ENCODE measurements at regions not wholly inside any gene's neighbourhood (a gene's known extent, or its start where the extent isn't known, plus 50 kb on each side); places are given as distances from the start of the nearest gene placed in this dataset.

DNA sequence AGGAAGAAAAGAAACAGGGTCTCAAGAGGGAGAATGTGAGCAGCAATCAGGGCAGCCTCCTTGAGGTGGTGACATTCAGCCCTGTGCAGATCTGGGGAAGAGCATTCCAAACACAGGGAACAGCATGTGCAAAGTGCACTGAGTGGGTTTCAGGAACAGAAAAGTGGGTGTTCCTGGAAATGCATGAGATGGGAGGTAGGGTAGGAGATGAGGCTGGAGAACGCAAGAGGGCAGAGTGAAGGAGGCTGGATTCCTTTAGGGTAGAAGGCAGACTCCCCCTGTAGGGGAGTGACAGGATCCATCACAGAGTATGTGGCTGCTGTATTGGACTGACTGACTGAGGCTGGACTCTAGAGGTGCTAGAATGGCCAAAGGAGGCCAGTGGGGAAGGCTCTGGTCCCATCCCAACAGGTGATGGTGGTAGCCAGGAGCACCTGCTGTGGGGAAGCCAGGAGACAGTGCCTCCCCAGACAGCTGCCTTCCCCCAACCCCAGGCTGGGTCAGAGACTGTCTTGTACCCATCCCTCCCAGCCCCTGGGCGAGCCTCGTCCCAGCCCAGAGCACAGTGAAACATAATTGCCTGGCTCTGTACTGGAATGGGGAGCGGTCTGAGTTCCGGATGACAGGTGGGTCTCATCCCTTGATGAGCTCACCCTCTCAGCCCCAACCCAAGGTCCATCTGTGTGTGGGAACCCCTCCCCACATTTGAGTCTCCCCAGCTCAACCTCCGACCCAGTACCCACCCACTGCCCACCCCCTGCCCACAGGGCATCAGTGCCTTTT is 419.4 kb downstream of the MN1 start:
- no peak overlapping the region for H3K27ac Mint-ChIP-seq (ENCODE audit: unreplicated experiment)
- peaks cover 20% of the 10 kb centered on the region for H3K4me1 Mint-ChIP-seq
- H3K27me3 Mint-ChIP-seq (ENCODE audit: low read depth) = peaks cover 2% of the 10 kb centered on the region
- H3K36me3 Mint-ChIP-seq (ENCODE audit: low read depth) = no peaks in the 10 kb centered on the region
- no peak overlapping the region for H3K4me3 Mint-ChIP-seq
- no peak for DNase-seq (ENCODE audit: low read depth, low spot score)
- TF ChIP-seq, protein P1, sequence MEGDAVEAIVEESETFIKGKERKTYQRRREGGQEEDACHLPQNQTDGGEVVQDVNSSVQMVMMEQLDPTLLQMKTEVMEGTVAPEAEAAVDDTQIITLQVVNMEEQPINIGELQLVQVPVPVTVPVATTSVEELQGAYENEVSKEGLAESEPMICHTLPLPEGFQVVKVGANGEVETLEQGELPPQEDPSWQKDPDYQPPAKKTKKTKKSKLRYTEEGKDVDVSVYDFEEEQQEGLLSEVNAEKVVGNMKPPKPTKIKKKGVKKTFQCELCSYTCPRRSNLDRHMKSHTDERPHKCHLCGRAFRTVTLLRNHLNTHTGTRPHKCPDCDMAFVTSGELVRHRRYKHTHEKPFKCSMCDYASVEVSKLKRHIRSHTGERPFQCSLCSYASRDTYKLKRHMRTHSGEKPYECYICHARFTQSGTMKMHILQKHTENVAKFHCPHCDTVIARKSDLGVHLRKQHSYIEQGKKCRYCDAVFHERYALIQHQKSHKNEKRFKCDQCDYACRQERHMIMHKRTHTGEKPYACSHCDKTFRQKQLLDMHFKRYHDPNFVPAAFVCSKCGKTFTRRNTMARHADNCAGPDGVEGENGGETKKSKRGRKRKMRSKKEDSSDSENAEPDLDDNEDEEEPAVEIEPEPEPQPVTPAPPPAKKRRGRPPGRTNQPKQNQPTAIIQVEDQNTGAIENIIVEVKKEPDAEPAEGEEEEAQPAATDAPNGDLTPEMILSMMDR (conservative IDR thresholded peaks at IDR 0.05) = no peak
- no peaks in the 10 kb centered on the region for H3K9me3 Mint-ChIP-seq

DNA sequence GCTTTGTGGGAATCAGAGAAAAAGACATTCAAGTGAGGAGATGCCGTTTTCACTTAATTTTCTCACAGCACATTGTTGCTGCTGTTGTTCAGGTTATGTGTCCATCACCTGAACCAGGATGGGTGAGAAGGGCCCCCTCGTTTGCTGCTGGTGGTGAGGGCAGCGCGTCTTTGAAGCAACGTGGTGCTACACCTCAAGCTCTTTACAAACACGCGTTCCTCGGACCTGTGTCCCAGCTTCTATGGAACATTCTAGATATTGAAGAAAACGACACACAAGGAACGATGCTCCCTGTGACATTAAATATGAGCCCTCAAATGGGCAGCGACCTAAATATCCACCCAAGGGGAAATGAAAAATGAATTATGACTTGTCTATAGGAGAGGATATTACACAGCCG is 418.6 kb downstream of the MN1 start:
- no peak for DNase-seq (ENCODE audit: low read depth, low spot score)
- Mint-ChIP-seq H3K27ac (ENCODE audit: unreplicated experiment) (no peak overlapping the region), H3K27me3 (ENCODE audit: low read depth) (peaks cover 2% of the 10 kb centered on the region), H3K9me3 (no peaks in the 10 kb centered on the region), H3K4me1 (peaks cover 18% of the 10 kb centered on the region), H3K4me3 (no peak overlapping the region), H3K36me3 (ENCODE audit: low read depth) (no peaks in the 10 kb centered on the region)
- TF ChIP-seq, protein P1 (conservative IDR thresholded peaks at IDR 0.05) = no peak

DNA sequence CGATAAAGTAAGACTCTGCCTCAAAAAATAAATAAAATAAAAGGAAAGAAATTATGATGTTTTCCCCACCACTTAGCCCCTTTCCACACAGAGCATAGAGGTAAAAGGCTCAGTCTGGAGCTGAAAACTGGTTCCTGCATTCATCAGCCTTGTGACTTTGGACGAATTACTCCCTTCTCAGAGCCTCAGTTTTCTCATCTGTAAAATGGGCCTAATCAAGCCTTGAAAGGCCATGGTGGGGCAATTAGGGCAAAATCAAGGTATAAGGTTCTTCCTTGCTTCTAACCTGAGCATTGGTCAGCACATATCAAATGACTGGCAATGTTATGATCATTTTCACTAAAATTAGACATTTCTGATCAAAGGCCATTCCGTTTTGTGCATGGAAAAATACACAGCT is 417.7 kb downstream of the MN1 start:
- H3K9me3 Mint-ChIP-seq = no peaks in the 10 kb centered on the region
- H3K27ac Mint-ChIP-seq (ENCODE audit: unreplicated experiment) = no peak overlapping the region
- peaks cover 2% of the 10 kb centered on the region for H3K27me3 Mint-ChIP-seq (ENCODE audit: low read depth)
- no peak overlapping the region for H3K4me3 Mint-ChIP-seq
- TF ChIP-seq, protein P1 (conservative IDR thresholded peaks at IDR 0.05) = no peak
- no peak for DNase-seq (ENCODE audit: low read depth, low spot score)
- no peaks in the 10 kb centered on the region for H3K36me3 Mint-ChIP-seq (ENCODE audit: low read depth)
- peaks cover 15% of the 10 kb centered on the region for H3K4me1 Mint-ChIP-seq

DNA sequence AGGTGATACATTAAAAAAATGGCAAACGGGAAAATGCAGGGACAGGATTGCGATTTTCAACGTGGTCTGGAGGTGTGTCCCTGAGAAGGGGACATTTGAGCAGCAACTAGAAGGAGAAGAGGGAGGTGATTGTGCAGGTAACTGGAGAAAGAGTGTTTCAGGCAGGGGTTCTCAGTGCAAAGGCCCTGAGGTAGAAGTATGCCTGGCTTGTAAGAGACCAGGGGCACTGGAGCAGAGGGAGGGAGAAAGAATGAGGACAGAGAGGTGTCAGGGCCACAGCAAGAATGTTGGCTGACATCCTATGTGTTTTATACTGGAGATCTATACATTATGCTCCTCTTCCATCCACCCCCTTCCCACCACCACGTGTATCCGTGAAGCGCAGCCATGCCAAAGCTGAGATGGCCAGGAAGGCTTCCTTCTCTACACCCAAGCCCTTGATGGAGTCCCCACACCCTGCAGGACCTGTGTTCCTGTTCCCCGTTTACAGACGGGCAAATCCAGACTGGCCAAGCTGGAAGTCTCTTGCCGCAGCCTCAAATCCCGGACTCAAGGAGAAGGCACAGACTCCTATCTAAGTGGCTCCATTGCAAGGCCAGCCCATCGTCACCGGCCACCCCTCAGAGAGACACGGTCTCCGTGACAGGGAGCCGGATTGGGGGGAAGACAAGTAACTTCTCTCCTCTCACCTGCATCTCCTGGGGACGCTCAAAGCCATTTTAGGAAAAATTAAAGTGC is 416.1 kb downstream of the MN1 start:
- DNase-seq (ENCODE audit: low read depth, low spot score) = no peak
- TF ChIP-seq, protein P1 (conservative IDR thresholded peaks at IDR 0.05) = no peak
- Mint-ChIP-seq H3K9me3 (no peaks in the 10 kb centered on the region), H3K4me1 (peaks cover 19% of the 10 kb centered on the region), H3K36me3 (ENCODE audit: low read depth) (no peaks in the 10 kb centered on the region), H3K27ac (ENCODE audit: unreplicated experiment) (peak overlapping the region; percentile 67), H3K4me3 (no peak overlapping the region), H3K27me3 (ENCODE audit: low read depth) (peaks cover 6% of the 10 kb centered on the region)

DNA sequence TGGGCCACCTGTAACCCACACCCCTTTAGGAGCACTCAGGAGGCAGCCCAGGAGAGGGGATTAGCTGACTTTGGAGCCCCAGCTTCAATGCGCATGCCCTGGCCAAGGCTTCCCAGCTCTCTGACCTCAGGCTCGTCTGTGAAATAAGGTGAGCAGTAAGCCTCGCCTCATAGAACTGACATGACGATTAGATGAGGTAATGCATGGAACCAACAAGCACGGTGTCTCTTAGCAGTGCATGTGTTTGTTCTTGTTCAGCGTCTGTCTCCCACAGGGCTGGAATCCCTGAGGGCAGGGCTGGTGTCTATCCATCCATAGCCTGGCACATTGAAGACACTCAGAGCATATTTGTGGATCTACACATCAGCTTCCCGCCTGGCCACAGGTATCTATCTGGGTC is 415.4 kb downstream of the MN1 start:
- Mint-ChIP-seq H3K27me3 (ENCODE audit: low read depth) (peaks cover 6% of the 10 kb centered on the region), H3K9me3 (no peaks in the 10 kb centered on the region), H3K4me3 (no peak overlapping the region), H3K36me3 (ENCODE audit: low read depth) (no peaks in the 10 kb centered on the region), H3K27ac (ENCODE audit: unreplicated experiment) (no peak overlapping the region), H3K4me1 (peaks cover 20% of the 10 kb centered on the region)
- no peak for DNase-seq (ENCODE audit: low read depth, low spot score)
- TF ChIP-seq, protein P1 (conservative IDR thresholded peaks at IDR 0.05) = no peak
